AG08395 (cell line): ENCODE measurements at regions not wholly inside any gene's neighbourhood (a gene's known extent, or its start where the extent isn't known, plus 50 kb on each side); places are given as distances from the start of the nearest gene placed in this dataset.

Source experiments
- DNase-seq: peaks from one replicate; pipeline ENCODE4 v3.0.0; 2012; ENCODE audit warnings: mixed read lengths, low spot score

DNA sequence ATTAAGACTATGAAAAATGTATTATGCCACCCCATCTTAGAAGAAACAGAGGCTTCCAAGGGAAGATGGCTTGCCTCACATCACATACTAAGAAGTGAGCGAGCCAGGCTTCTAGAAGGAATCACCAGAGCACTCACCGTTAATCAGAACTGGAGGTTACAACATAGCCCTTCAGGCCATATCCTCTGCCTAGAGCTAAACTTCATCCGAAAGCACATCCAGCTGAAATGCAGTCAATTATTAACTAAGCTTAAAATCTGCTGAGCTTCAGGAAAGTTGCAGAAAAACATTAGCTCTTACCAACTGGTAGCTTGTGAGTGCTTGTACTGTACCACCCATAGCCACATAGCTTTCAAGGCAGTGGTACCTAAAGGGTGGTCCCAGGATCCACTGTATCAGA is 483.2 kb downstream of the TBL1XR1 start:
- no peak for DNase-seq

- no peak for DNase-seq
Measured at GRCh38 chr3:176712191-176712590, 485.1 kb downstream of the TBL1XR1 start.

- no peak for DNase-seq
Measured at GRCh38 chr3:176699288-176699687, 498.0 kb downstream of the TBL1XR1 start.

DNA sequence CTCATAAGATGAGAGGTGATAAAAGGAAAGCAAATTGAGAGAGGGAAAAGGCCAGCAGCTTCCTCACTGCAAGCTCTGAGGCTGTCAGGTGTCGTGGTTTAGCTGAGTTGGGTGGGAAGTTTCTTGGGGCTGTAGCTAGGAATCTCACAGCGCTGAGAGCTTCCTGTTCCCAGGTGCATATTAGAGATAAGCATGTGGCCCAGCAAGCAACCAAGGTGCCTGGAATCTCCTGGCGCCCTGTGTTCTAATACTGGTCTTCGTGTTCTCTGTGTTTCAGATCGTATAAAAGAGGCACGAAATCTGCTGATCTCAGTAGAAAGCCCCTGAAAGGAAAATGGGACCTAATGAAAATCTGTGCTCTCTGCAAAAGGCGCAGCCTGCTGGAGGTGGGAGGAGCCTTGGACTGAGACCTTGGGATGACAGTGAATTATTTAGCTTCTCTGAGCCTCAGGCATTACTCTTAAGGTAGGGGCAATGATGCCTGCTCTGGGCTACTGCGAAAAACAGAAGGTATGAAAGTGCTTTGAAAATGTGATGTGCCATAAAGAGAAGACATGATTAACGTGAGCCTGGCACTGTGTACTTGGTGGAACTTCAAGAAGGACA is 499.9 kb downstream of the TBL1XR1 start:
- DNase-seq, result no peak

- DNase-seq, result no peak
Measured at GRCh38 chr3:176696816-176697215, 500.5 kb downstream of the TBL1XR1 start.

DNA sequence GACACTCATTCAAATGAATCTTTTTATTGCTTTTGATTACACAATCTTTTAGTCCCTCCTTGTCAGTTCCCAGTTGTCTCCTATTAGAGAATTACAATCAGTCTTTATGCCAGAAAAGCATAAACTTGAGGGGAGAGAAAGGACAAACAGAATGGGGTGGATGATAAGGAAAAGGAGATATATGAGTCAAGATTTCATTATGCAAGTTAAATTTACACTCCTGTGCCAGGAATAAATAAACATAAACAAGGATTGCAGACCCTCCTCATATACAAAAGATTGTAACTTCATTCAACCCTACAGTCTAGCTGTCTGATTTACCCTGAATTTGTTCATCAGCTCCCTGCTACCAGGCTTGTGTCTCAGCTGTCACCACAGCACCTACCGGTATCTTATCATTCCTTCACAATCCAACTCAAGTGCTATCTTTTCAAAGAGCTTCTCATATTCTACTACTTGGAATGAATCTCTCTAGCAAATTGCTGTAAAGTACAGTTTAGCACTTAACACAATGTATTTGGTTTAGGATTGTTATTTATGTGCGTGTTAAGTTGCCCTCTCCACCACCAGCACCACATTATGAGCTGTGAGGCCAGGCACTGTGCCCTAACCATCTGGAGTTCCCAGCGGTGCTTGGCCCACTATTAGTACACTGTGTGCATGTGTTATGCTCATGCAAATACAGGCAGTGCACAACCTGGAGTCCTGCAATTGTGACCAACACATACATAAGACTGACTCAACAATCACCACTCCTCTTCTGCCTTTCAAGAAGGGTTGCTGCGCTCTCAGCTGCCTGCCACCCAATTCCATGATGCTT is 504.1 kb downstream of the TBL1XR1 start:
- no peak for DNase-seq

DNA sequence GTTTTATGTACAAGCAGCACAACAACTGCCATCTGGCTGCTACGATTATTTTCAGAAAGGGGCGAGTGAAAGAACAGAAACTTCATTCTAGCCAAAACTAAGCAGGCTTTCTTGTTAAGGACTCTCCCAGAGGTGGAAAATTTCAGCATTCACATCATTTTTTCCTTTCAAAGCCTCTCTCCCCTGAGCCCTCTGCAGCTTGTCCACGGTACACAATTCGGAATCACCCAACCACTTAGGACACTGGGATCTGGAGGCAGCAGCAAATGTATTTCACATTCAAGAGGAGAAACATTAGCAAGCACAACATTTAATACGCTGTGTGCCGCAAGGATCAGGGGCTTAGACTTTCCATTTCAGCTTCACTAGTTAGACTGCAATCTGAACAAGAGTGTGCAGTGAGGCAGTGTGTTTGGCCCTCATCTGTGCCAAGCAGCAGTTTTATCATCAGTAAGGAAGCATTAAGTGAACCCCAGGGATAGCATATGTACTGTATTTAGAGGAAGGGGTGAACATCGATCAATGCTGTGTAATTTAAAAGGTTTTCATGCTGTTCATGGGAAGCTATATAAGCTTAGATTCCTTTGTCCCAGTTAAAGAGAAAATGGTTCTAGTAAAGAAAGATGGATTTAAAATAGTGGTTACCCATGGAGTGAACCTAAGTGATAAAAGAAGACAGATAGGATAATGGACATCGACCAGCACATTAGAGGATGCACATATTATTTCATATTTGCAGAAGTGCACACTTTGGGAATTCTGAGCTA is 504.9 kb downstream of the TBL1XR1 start:
- no peak for DNase-seq

GRCh38 chr3:176690083-176690869 is 507.0 kb downstream of the TBL1XR1 start:
- DNase-seq, result no peak

DNA sequence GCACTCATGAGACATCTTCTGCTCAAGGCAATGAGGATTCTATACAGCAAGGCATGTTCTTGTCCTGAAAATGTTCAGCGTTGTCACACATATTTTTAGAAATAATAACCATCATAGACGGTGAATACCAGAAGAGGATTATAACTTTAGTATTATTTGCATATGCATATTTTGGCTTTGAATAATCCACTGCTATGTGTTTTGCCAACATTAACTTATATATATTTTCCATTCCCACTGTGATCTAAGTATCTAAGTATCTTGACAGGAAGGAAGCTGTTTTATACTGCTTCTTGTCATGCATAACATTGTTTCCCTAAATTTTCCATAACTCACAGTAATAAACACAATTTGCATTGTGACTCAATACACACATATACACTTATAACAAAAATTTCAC is 509.5 kb downstream of the TBL1XR1 start:
- no peak for DNase-seq

GRCh38 chr3:176683382-176683781 is 513.9 kb downstream of the TBL1XR1 start:
- DNase-seq, result no peak

- peak; percentile 51 for DNase-seq
Measured at GRCh38 chr3:176663837-176664831, 533.1 kb downstream of the TBL1XR1 start.

GRCh38 chr3:176663387-176663786 is 533.9 kb downstream of the TBL1XR1 start:
- peak; percentile 2 for DNase-seq

- DNase-seq, result no peak
Measured at GRCh38 chr3:176661432-176661964, 535.8 kb downstream of the TBL1XR1 start.

DNA sequence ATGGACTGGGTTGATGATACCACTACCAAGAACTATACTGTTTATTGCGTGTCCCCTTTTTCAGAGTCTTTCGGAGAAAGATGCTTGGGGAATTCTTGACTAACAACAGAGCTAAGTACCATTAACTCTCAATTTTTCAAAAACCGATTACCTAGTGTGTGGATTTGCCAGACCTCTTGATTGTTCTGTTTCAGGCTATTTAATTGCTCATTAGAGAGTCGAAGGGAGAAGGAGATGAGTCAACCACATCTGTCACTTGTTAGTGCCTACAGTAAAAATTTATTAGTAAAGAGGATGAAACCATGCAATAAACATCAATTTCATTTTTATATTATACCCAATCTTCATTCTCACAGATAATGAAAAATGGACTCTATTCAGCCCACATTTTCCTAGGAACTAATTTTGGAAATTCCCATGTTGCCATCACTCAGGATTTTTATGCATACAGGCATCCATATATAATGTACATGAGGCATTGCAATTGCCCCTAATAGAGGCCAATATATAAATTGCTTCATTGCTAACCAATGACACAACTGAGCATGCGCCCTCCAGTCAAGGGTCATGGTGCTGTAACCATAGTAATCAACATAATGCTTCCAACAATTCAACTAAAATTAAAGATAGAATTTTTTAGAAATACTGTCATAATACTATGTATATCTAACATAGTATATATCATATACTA is 541.7 kb downstream of the TBL1XR1 start:
- DNase-seq, result no peak

DNA sequence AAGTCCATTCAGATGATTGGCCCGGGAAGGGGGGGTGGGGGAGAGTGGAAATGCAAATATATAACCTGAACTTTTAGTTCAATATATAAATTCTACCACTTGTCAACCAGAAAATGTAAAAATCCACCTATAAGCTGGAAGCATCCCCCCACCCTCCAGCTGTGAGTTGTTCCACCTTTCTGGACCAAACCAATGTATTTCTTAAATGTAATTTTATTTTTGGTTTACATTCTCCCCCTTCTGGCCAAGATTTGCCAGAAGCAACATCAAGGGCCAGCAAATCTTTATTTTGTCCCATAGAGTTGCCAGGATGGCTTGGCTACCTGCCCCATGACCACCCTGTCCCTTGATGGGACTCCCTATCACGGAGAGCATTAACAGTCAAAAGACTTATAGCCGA is 545.7 kb downstream of the TBL1XR1 start:
- no peak for DNase-seq

DNA sequence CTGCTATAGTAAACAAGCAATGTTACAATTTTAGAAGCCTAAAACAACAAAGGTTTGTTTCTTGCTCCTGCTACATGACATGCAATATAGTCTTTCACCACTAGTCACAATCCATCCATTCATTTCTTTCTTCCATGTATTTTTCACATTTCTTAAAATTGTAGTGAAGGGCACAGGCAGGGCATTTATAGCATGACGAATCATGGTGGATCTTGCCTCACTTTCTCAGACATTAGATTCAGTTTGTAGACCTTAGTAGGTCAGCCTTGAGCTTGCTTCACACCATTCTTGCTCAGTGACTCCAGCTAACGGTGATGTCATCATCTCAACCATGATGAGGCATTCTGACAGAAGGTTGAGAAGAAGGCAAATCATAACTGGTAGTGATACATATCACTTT is 546.8 kb downstream of the TBL1XR1 start:
- no peak for DNase-seq

DNA sequence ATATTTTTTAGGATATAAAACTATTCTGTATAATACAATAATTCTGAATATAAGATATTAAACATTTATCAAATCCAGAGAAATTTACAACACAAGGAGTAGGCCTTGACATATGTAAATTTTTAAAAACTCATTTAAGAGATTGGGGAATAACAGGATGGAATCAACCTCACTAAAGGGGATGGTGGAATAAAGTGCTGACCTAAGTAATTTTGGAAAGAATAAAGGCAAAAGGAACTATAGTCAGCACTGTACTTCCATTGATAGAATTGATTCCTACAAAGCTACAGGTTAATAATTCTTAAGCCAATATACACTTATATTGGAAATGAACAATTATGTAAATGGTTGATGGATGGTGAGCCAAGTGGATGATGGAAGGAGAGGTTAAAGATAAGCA is 549.3 kb downstream of the TBL1XR1 start:
- no peak for DNase-seq

GRCh38 chr3:176633511-176633910 is 563.8 kb downstream of the TBL1XR1 start:
- DNase-seq, result no peak

GRCh38 chr3:176632925-176633324 is 564.4 kb downstream of the TBL1XR1 start:
- no peak for DNase-seq

GRCh38 chr3:176631165-176631564 is 566.1 kb downstream of the TBL1XR1 start:
- no peak for DNase-seq
